ENCODE measurements at regions not wholly inside any gene's neighbourhood (a gene's known extent, or its start where the extent isn't known, plus 50 kb on each side); places are given as distances from the start of the nearest gene placed in this dataset.

DNA sequence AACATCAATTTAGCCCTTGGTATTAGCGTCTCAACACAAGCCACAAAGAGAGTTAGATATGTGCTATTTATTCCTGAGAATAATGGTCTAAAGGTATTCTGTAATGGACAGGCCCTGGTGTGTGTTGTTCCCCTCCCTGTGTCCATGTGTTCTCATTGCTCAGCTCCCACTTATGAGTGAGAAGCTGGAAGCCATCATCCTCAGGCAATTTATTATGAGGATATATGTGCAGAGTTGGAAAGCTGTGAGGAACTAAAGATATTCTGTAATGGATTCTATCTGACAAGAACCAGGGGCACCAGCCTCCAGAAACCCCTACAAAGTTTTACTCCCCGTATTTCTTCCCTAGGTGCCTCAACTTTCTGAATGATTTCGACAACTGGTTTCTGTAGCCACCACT lies 210.8 kb downstream of the GRIN2B start:
- Histone ChIP-seq H3K4me1 (ENCODE audit: control insufficient read depth, insufficient read depth, low read length) (no peaks in the 10 kb centered on the region), H3K4me3 (ENCODE audit: low read length) (no peak overlapping the region), H3K27ac (ENCODE audit: low read length) (no peak overlapping the region), H3K36me3 (ENCODE audit: control insufficient read depth, insufficient read depth, low read length) (no peaks in the 10 kb centered on the region), H3K27me3 (ENCODE audit: control insufficient read depth, insufficient read depth, low read length) (no peaks in the 10 kb centered on the region), H3K9me3 (ENCODE audit: control insufficient read depth, low read depth, low read length) (no peaks in the 10 kb centered on the region)
- no peak for DNase-seq
- 80% methylated on average over 1 of the region's 3 CpGs for WGBS (ENCODE audit: insufficient coverage, low lambda C conversion rate)

DNA sequence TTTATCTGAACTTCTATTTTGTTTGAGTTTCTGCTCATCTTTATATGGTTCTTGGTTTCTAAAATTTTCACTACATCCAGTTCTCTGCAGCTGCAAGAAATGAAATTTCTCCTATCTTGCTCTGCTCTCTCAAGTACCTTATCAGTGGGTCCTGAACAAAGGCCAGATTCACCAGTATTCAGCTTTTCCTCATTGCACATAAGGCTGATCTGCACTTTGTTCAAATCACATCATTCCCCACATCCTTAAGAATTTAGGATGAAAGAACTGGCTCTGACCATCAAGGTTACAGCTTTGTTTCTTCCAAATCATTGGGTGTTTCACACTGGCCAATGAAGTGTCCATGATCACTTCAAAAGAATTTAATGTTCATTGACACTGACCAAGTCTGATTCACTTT lies 211.4 kb downstream of the GRIN2B start:
- Histone ChIP-seq H3K27me3 (ENCODE audit: control insufficient read depth, insufficient read depth, low read length) (no peaks in the 10 kb centered on the region), H3K4me3 (ENCODE audit: low read length) (no peak overlapping the region), H3K27ac (ENCODE audit: low read length) (no peak overlapping the region), H3K9me3 (ENCODE audit: control insufficient read depth, low read depth, low read length) (no peaks in the 10 kb centered on the region), H3K36me3 (ENCODE audit: control insufficient read depth, insufficient read depth, low read length) (no peaks in the 10 kb centered on the region), H3K4me1 (ENCODE audit: control insufficient read depth, insufficient read depth, low read length) (no peaks in the 10 kb centered on the region)
- DNase-seq, result no peak

DNA sequence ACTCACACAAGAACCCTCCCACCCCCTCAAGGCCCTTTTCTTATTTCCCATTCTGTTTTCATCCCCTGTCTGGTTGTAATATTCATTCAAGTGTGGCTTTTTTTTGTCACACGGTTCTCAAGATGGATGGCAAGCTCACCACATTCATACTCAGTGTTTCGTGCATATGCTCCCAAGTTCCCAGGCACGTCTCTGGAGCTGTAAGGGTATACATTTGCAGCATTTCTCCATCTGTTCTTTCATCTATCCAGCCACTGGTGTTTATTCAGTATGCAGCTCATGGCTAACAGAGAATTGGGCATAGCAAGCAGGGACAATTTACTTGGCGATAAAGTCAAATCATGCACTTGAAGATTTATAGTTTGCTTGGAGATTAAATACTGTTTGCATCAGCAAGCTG lies 212.1 kb downstream of the GRIN2B start:
- no peaks in the 10 kb centered on the region for H3K9me3 ChIP-seq (ENCODE audit: control insufficient read depth, low read depth, low read length)
- 75% methylated on average over 2 of the region's 4 CpGs for WGBS (ENCODE audit: insufficient coverage, low lambda C conversion rate)
- H3K27ac ChIP-seq (ENCODE audit: low read length), result no peak overlapping the region
- no peak overlapping the region for H3K4me3 ChIP-seq (ENCODE audit: low read length)
- no peaks in the 10 kb centered on the region for H3K36me3 ChIP-seq (ENCODE audit: control insufficient read depth, insufficient read depth, low read length)
- H3K4me1 ChIP-seq (ENCODE audit: control insufficient read depth, insufficient read depth, low read length), result no peaks in the 10 kb centered on the region
- DNase-seq, result no peak
- H3K27me3 ChIP-seq (ENCODE audit: control insufficient read depth, insufficient read depth, low read length), result no peaks in the 10 kb centered on the region

DNA sequence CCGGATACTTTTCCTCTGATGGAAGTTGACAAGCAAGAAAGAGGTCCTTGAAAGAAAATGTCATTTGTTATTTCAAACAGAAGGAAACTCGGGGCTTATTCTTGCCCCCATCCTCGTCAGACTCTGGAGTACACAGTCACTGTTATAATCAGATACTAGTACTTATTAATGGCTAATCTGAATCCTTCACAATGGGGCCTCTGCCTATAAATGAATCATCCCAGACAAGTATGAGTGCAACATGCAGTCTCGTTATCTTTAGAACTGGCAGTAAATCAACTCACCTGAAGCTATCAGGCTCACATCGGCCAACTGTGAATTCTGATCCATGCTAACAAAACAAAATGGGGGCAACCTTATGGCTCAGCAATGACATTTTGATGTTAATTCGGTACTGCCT lies 216.7 kb downstream of the GRIN2B start:
- Histone ChIP-seq H3K36me3 (ENCODE audit: control insufficient read depth, insufficient read depth, low read length) (no peaks in the 10 kb centered on the region), H3K9me3 (ENCODE audit: control insufficient read depth, low read depth, low read length) (no peaks in the 10 kb centered on the region), H3K27ac (ENCODE audit: low read length) (no peak overlapping the region), H3K27me3 (ENCODE audit: control insufficient read depth, insufficient read depth, low read length) (no peaks in the 10 kb centered on the region), H3K4me3 (ENCODE audit: low read length) (no peak overlapping the region), H3K4me1 (ENCODE audit: control insufficient read depth, insufficient read depth, low read length) (no peaks in the 10 kb centered on the region)
- 46% methylated on average over 2 of the region's 6 CpGs for WGBS (ENCODE audit: insufficient coverage, low lambda C conversion rate)
- no peak for DNase-seq

DNA sequence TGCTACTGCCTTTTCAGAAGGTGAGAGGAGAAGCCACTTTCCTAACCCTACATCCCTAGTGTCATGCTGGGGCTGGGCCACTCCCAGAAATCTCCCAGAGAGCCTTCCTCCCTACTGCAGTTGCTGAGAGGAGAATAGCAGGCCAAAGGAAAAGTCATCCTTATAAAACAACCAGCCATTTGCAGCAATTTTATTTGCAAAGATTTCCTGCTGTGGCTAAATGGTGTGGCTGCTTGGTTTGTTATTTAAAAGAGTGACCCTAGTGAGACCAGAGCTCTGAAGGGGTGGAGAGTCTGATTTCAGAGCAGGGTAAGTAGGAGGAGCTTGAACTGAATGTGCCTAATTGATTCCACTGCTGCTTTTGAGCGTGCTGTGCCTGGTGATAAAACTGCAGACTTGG lies 232.0 kb downstream of the GRIN2B start:
- no peak for DNase-seq
- no peaks in the 10 kb centered on the region for H3K9me3 ChIP-seq (ENCODE audit: control insufficient read depth, low read depth, low read length)
- H3K27ac ChIP-seq (ENCODE audit: low read length), result no peak overlapping the region
- peaks cover 8% of the 10 kb centered on the region for H3K27me3 ChIP-seq (ENCODE audit: control insufficient read depth, insufficient read depth, low read length)
- no CpG with 5 or more reads among the region's 1 CpG for WGBS (ENCODE audit: insufficient coverage, low lambda C conversion rate)
- H3K4me1 ChIP-seq (ENCODE audit: control insufficient read depth, insufficient read depth, low read length), result no peaks in the 10 kb centered on the region
- no peak overlapping the region for H3K4me3 ChIP-seq (ENCODE audit: low read length)
- no peaks in the 10 kb centered on the region for H3K36me3 ChIP-seq (ENCODE audit: control insufficient read depth, insufficient read depth, low read length)

DNA sequence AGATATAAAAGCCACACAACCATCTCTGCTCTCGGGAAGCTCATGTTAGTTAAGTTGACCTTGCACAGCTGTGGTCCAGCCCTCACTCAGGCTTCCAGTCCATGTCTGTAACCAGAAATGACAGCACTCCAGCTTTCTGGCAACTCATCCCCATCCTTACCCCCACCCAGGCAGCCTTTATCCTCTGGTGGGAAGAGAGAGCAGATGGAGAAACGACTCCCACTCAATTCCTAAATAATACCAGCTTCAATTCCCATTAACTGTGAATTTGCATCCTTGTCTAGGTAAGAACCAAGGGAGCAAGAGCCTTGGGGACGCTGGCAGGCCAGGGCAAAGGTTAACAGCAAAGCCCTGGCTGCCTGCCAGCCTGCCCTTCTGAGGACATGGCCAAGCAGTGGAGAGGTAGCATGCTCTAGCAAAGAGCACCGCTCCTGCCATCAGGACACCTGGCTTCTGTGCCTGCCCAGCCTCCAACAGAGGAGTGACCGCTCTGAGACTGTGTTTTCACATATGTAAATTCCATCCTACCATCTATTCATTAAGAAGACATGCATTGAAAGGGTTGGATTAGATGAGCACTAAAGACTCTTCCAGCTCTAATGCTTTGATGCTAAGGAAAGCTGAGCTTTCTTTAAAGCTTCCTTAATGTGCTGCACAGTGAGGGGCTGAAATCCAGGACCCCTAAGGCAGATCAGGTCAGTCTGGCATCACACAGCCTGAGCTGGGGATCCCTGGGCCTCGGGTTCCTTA lies 236.1 kb downstream of the GRIN2B start:
- no peak for DNase-seq
- no peak overlapping the region for H3K27ac ChIP-seq (ENCODE audit: low read length)
- peaks cover 8% of the 10 kb centered on the region for H3K27me3 ChIP-seq (ENCODE audit: control insufficient read depth, insufficient read depth, low read length)
- no peaks in the 10 kb centered on the region for H3K4me1 ChIP-seq (ENCODE audit: control insufficient read depth, insufficient read depth, low read length)
- no CpG with 5 or more reads among the region's 6 CpGs for whole genome bisulfite sequencing (ENCODE audit: insufficient coverage, low lambda C conversion rate)
- H3K9me3 ChIP-seq (ENCODE audit: control insufficient read depth, low read depth, low read length), result no peaks in the 10 kb centered on the region
- no peaks in the 10 kb centered on the region for H3K36me3 ChIP-seq (ENCODE audit: control insufficient read depth, insufficient read depth, low read length)
- no peak overlapping the region for H3K4me3 ChIP-seq (ENCODE audit: low read length)

DNA sequence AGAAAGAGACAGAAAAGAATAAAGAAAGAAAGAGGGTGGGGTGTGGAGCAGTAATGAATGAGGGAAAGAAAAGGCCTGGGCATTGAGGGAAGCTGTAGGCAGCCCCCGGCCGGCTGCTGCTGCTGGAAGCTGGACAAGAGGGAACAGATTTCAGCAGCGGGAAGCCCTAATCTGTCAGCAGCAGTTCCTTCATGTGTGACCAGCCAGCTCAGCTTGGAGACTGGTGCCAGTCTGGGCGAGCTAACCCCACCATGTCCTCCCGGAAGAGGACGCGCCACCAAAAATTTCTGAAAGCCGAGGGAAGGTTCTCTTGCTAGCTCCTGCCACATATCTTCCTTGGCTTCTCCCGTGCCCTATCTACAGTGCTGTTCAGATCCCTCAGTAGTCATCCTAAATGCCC lies 236.8 kb downstream of the GRIN2B start:
- H3K9me3 ChIP-seq (ENCODE audit: control insufficient read depth, low read depth, low read length), result no peaks in the 10 kb centered on the region
- no peak for DNase-seq
- H3K27ac ChIP-seq (ENCODE audit: low read length), result no peak overlapping the region
- peaks cover 8% of the 10 kb centered on the region for H3K27me3 ChIP-seq (ENCODE audit: control insufficient read depth, insufficient read depth, low read length)
- no peaks in the 10 kb centered on the region for H3K36me3 ChIP-seq (ENCODE audit: control insufficient read depth, insufficient read depth, low read length)
- H3K4me3 ChIP-seq (ENCODE audit: low read length), result no peak overlapping the region
- H3K4me1 ChIP-seq (ENCODE audit: control insufficient read depth, insufficient read depth, low read length), result no peaks in the 10 kb centered on the region
- WGBS (ENCODE audit: insufficient coverage, low lambda C conversion rate), result 80% methylated on average over 1 of the region's 9 CpGs

DNA sequence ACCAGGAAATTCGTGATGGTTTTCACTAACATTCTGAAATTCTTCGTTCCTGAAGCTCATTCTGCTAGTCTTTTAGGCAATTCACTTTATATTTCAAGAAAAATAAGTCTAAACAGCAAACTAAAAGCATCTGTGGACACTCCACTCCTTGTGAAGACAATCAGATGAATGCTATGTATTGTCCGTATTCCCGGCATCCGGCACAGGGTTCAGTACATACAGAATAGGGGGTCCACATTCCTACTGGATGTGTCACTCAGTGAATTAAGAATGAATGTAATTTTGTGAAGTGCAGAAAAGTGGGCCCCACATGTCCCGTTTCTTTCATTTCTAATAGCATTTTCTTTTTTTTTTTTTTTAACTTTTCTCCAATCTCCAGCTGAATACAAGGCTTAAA lies 241.3 kb downstream of the GRIN2B start:
- H3K4me1 ChIP-seq (ENCODE audit: control insufficient read depth, insufficient read depth, low read length), result no peaks in the 10 kb centered on the region
- 72% methylated on average over 5 of the region's 6 CpGs for WGBS (ENCODE audit: insufficient coverage, low lambda C conversion rate)
- no peaks in the 10 kb centered on the region for H3K9me3 ChIP-seq (ENCODE audit: control insufficient read depth, low read depth, low read length)

DNA sequence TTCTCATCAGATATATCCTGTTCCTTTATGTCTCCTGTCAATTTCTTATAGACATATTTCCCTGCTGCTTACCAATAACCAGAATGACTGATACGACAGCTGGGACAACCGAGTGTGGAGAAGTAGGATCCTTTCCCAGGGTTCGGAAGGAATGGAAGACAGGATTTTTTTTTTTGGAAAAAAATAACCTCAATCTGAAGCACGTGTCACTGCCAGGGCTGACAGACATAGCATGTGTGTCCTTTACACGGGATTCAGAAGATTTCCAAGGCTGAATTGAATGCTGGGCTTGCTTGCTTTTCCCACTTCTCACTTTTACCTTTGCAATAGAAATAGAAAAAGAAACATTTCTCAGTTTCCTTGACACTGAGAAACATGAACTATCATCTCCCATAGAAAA lies 245.7 kb downstream of the GRIN2B start:
- no peak overlapping the region for H3K27ac ChIP-seq (ENCODE audit: low read length)
- H3K27me3 ChIP-seq (ENCODE audit: control insufficient read depth, insufficient read depth, low read length), result no peaks in the 10 kb centered on the region
- H3K36me3 ChIP-seq (ENCODE audit: control insufficient read depth, insufficient read depth, low read length), result no peaks in the 10 kb centered on the region
- H3K4me1 ChIP-seq (ENCODE audit: control insufficient read depth, insufficient read depth, low read length), result no peaks in the 10 kb centered on the region
- no peaks in the 10 kb centered on the region for H3K9me3 ChIP-seq (ENCODE audit: control insufficient read depth, low read depth, low read length)
- DNase-seq, result no peak
- no peak overlapping the region for H3K4me3 ChIP-seq (ENCODE audit: low read length)
- WGBS (ENCODE audit: insufficient coverage, low lambda C conversion rate), result 100% methylated on average over 3 of the region's 5 CpGs

More for the DNA sequence above, 241.3 kb downstream of the GRIN2B start:
- H3K4me3 ChIP-seq (ENCODE audit: low read length), result no peak overlapping the region
- H3K36me3 ChIP-seq (ENCODE audit: control insufficient read depth, insufficient read depth, low read length), result no peaks in the 10 kb centered on the region
- DNase-seq, result no peak
- H3K27me3 ChIP-seq (ENCODE audit: control insufficient read depth, insufficient read depth, low read length), result peaks cover 4% of the 10 kb centered on the region
- no peak overlapping the region for H3K27ac ChIP-seq (ENCODE audit: low read length)

DNA sequence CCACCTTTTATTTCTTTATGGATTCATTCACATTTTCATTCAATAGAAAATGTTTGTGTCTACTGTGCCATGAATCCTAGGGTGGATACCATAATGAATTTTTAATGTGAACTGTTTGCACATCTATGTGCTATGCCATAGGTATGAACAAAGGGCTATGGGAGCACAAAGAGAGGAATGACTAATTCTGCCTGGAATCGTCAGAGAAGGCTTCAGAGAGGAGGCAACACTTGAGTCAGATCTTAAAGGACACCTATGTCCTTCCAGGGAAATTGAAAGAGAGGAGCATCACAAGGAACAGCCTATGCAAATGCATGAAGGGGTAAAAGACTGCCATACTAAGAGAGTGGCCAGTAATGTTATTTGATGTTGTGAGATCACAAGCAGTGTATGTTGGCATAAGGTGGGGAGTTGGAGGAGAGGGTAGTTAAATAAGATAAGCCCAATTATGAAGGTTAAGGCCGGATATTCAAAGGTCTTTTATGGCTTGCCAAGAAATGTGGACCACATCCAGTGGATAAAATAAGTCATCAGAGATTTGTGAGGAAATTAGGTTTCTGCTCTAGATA lies 246.7 kb downstream of the GRIN2B start:
- no peak overlapping the region for H3K4me3 ChIP-seq (ENCODE audit: low read length)
- no peaks in the 10 kb centered on the region for H3K9me3 ChIP-seq (ENCODE audit: control insufficient read depth, low read depth, low read length)
- no peak overlapping the region for H3K27ac ChIP-seq (ENCODE audit: low read length)
- H3K27me3 ChIP-seq (ENCODE audit: control insufficient read depth, insufficient read depth, low read length), result no peaks in the 10 kb centered on the region
- DNase-seq, result no peak
- H3K36me3 ChIP-seq (ENCODE audit: control insufficient read depth, insufficient read depth, low read length), result no peaks in the 10 kb centered on the region
- H3K4me1 ChIP-seq (ENCODE audit: control insufficient read depth, insufficient read depth, low read length), result no peaks in the 10 kb centered on the region
- WGBS (ENCODE audit: insufficient coverage, low lambda C conversion rate), result no CpG with 5 or more reads among the region's 2 CpGs

DNA sequence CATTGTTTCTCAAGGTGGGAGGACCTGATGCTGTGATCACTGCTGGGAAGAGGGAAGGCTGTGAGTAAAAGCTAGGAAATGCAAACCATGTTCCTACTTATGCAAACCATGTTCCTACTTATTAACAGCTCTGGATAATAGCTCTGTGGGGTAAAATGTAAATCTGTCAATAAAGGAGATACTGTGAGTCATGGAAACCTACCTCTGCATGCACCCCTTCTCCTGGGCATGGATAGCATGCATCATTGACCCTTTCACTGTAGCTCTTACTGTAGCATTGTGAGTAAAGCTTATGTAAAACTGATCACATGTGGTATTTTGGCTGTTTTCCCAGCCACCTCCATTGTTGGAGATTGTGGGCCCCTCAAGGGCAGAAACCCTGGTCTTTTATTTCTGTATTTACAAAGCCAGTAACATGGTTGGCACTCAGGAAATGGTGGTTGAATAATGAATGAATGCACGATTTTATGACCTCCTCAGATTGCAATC lies 253.7 kb downstream of the GRIN2B start:
- WGBS (ENCODE audit: insufficient coverage, low lambda C conversion rate), result 83% methylated on average over 1 of the region's 1 CpG
- no peaks in the 10 kb centered on the region for H3K36me3 ChIP-seq (ENCODE audit: control insufficient read depth, insufficient read depth, low read length)
- peaks cover 9% of the 10 kb centered on the region for H3K27me3 ChIP-seq (ENCODE audit: control insufficient read depth, insufficient read depth, low read length)
- no peaks in the 10 kb centered on the region for H3K4me1 ChIP-seq (ENCODE audit: control insufficient read depth, insufficient read depth, low read length)
- no peak overlapping the region for H3K4me3 ChIP-seq (ENCODE audit: low read length)
- H3K9me3 ChIP-seq (ENCODE audit: control insufficient read depth, low read depth, low read length), result no peaks in the 10 kb centered on the region
- DNase-seq, result no peak
- no peak overlapping the region for H3K27ac ChIP-seq (ENCODE audit: low read length)

All from large intestine (tissue), 3 donors.